Activated naive CD8-positive, alpha-beta T cell treated with anti-CD3 and anti-CD28 coated beads, Interleukin-2, amount 50 U/mL, for 24 hours (primary cell): ENCODE measurements at regions not wholly inside any gene's neighbourhood (a gene's known extent, or its start where the extent isn't known, plus 50 kb on each side); places are given as distances from the start of the nearest gene placed in this dataset.
"Not testable (repeated sequence)": the region's sequence is repeated elsewhere in the genome, so short reads cannot be mapped to it uniquely, and the experiment has no call there.

Source experiments
- ATAC-seq: fragments of 150-1000 bp; cut with Tn5 transposase; one replicate; pipeline ENCODE4 v1.10.0; 2021
- DNase-seq: peaks from one replicate; pipeline ENCODE4 v3.0.0; 2021
- H3K27ac Mint-ChIP-seq: one replicate; pipeline ENCODE4 v1.8.0; 2021; ENCODE audit warnings: mild to moderate bottlenecking, mixed read lengths
- H3K27me3 Mint-ChIP-seq: one replicate; pipeline ENCODE4 v1.8.0; 2021; ENCODE audit warnings: mixed read lengths
- H3K36me3 Mint-ChIP-seq: one replicate; pipeline ENCODE4 v1.8.0; 2021; ENCODE audit warnings: low read depth, mixed read lengths
- H3K4me1 Mint-ChIP-seq: one replicate; pipeline ENCODE4 v1.8.0; 2021; ENCODE audit warnings: mixed read lengths
- H3K4me3 Mint-ChIP-seq: one replicate; pipeline ENCODE4 v1.8.0; 2021; ENCODE audit warnings: mild to moderate bottlenecking, moderate library complexity, mixed read lengths
- H3K9me3 Mint-ChIP-seq: one replicate; pipeline ENCODE4 v1.8.0; 2021; ENCODE audit warnings: mixed read lengths

DNA sequence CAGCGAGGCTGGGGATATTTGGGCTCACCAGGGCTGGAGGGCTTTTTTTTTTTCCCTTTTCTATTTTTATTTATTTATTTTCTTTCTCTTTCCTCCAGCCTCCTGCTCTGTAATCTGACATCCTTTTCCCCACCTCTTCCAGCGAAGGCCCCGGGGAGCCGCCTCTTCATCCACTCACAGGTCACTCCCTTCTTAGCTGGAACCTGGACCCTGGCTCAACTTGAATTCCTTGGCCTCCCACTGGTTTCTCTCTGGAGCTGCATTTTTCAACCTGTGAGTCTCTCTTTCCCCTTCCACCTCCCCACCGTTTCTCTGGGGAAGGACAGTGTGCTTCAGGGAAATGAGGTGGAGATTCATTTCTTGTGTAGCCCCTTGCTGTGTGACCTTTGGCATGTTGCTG lies 82.0 kb downstream of the MRM1 start:
- Mint-ChIP-seq H3K4me1 (no peaks in the 10 kb centered on the region), H3K27ac (no peak overlapping the region), H3K4me3 (no peak overlapping the region), H3K9me3 (no peaks in the 10 kb centered on the region), H3K36me3 (no peaks in the 10 kb centered on the region), H3K27me3 (no peaks in the 10 kb centered on the region)
- no peak for DNase-seq
- ATAC-seq = no peak

DNA sequence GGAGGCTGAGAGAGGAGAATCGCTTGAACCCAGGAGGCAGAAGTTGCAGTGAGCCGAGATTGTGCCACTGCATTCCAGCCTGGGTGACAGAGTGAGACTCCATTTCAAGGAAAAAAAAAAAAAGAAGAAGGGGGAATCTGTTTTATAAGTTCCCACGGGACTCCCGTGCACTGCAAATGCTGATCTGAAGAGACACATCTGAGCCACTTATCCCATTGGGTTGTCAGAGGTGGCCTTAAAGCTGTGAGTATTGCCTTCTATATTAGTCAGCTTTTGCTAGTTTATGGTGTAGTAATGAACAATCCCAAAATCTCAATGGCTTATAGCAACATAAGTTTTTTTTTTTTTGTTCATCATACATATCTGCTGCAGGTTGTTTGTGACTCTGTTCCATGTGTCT lies 82.8 kb downstream of the MRM1 start:
- H3K9me3 Mint-ChIP-seq = no peaks in the 10 kb centered on the region
- H3K27ac Mint-ChIP-seq = no peak overlapping the region
- no peaks in the 10 kb centered on the region for H3K27me3 Mint-ChIP-seq
- no peaks in the 10 kb centered on the region for H3K4me1 Mint-ChIP-seq
- no peaks in the 10 kb centered on the region for H3K36me3 Mint-ChIP-seq
- no peak for DNase-seq
- no peak overlapping the region for H3K4me3 Mint-ChIP-seq
- ATAC-seq = no peak

DNA sequence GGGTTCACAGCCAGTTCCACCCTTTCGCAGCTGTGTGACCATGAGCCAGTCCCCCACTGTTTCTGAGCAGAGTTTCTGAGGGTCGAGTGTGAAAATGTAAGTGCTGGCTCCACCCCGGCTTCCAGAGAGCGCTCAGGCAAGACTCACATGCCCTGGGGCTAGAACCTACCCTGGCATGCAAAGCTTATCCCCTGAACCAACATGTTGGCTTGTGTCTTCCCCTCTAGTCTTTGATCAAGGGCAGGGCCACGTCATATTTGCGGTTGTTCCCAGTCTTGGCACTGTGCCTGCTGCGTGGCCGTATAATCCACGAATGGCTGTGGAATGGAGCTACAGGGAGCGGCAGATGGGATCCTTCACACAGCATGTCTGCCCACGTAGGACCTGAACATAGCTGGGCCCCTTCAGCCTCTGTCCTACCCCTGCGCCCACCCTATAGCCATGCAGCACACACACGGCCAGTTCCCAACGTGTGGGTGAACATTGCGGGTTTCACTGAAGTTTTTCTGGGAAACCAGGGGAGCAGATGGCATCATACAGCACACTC lies 84.8 kb downstream of the MRM1 start:
- no peaks in the 10 kb centered on the region for H3K9me3 Mint-ChIP-seq
- H3K4me3 Mint-ChIP-seq = no peak overlapping the region
- H3K27me3 Mint-ChIP-seq = no peaks in the 10 kb centered on the region
- no peaks in the 10 kb centered on the region for H3K4me1 Mint-ChIP-seq
- ATAC-seq (no peak), DNase-seq (no peak)
- no peak overlapping the region for H3K27ac Mint-ChIP-seq
- no peaks in the 10 kb centered on the region for H3K36me3 Mint-ChIP-seq

DNA sequence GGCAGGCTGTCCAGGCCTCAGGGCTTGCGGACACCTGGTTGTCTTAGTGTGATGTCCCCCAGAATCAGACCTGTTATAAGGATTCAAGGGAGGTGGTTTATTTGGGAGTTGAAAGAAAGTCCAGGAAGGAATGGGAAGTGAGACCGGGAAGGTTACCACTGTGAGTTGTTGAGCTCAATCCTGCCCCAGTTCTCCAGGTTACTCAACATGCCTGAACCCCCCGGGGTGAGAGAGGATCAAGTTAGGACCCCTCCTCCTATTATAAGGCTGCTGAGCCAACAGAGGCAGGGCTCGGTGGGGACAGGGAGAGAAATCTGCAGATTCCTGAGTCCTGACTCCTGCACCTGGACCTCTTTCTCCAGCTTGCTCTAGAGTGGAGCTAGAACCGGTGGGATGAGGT lies 86.4 kb downstream of the MRM1 start:
- Mint-ChIP-seq H3K9me3 (no peaks in the 10 kb centered on the region), H3K36me3 (no peaks in the 10 kb centered on the region), H3K4me3 (no peak overlapping the region), H3K27me3 (no peaks in the 10 kb centered on the region), H3K27ac (no peak overlapping the region), H3K4me1 (no peaks in the 10 kb centered on the region)
- DNase-seq (no peak), ATAC-seq (no peak)

DNA sequence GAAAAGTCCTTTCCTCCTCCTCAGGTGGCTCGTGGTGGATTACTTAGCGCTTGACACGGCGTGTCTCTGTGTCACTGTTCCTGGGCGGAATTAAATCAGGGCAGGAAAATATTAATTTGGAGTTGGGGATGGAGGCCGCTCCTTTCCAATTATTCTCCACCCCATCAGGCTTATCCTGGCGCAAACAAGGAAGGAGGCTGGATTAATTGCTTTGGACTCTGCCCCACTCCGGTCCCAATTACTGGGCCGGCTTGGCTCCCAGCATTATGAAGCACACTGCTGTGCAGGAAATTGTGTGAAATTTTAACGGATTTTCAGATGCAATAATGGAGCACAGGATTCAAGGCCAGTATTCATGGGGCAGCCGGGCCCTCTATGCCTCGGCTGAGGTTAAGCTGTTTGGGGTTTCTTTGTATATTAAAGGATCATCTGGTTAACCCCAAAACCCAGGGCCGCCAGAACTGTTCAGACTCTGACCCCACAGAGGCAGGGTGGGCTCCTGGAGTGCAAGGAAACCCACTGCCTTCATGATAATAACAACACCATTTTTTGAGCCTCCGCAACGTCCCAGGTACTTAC lies 87.8 kb downstream of the MRM1 start:
- H3K9me3 Mint-ChIP-seq = no peaks in the 10 kb centered on the region
- no peaks in the 10 kb centered on the region for H3K27me3 Mint-ChIP-seq
- H3K27ac Mint-ChIP-seq = no peak overlapping the region
- no peak for ATAC-seq
- no peaks in the 10 kb centered on the region for H3K4me1 Mint-ChIP-seq
- no peak overlapping the region for H3K4me3 Mint-ChIP-seq
- H3K36me3 Mint-ChIP-seq = no peaks in the 10 kb centered on the region
- no peak for DNase-seq

DNA sequence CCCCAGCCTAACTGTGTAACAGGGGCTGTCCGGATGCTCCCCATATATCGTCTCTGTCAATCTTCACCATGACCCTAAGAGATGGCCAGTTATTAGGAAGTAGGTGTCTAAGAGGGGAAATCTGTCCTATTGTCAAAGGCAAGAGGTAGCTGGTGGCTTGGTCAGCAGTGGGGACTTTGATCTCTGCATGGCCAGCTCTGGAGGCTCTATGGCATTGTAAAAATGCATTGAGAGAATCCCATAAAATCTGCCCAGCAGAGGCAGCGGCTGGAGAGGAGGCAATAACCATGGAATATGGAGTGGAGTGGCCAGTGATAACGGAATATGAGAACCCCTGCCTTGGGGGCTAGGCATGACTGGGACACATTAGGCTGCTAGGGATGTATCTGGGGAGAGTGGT lies 88.8 kb downstream of the MRM1 start:
- H3K36me3 Mint-ChIP-seq = no peaks in the 10 kb centered on the region

DNA sequence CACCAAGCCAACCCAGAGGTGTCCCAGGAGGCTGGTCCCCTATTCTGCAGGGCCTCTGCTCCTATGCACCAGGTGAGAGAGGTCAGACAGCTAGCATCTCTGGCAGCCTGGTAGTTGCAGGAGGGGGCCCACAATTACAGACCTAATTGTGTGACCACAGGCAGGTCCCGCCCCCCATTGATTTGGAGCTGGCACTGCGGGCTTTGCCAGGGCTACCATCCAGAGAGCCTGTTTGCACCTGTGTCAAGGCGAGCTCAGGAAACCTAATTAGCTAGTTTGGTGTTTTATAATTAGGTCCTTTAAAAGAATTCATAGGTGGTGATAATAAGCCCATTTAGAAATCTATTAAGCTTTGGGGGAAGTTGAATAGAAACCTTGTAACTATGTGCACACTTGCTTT lies 90.2 kb downstream of the MRM1 start:
- no peak for ATAC-seq
- Mint-ChIP-seq H3K9me3 (no peaks in the 10 kb centered on the region), H3K36me3 (no peaks in the 10 kb centered on the region), H3K27me3 (peaks cover 3% of the 10 kb centered on the region), H3K27ac (no peak overlapping the region), H3K4me1 (no peaks in the 10 kb centered on the region), H3K4me3 (no peak overlapping the region)
- DNase-seq = no peak

More for the DNA sequence above, 88.8 kb downstream of the MRM1 start:
- Mint-ChIP-seq H3K27ac (no peak overlapping the region), H3K27me3 (peaks cover 3% of the 10 kb centered on the region), H3K9me3 (no peaks in the 10 kb centered on the region), H3K4me3 (no peak overlapping the region), H3K4me1 (no peaks in the 10 kb centered on the region)
- DNase-seq (no peak), ATAC-seq (no peak)

DNA sequence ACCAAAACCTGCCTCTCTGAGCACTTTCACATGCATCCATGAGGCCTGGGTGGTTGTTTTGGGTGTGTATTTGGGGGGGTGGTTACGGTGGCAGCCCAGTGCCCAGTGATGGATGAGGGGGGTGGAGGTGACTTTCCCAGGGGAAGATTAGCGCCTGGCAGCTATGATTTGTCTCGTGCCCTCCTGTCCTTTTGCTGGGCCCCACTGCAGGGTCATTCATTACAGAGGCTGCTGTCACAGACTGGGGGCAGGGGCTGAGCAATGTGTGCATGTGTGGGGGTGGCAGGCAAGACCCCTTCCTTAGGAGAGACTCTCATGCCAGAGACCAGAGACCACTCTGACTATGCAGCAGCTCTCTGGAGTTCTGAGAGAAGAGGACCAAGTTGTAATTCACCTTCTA lies 93.7 kb downstream of the MRM1 start:
- DNase-seq = no peak
- no peak for ATAC-seq
- Mint-ChIP-seq H3K4me3 (no peak overlapping the region), H3K9me3 (no peaks in the 10 kb centered on the region), H3K27me3 (peaks cover 15% of the 10 kb centered on the region), H3K36me3 (no peaks in the 10 kb centered on the region), H3K4me1 (no peaks in the 10 kb centered on the region), H3K27ac (no peak overlapping the region)

DNA sequence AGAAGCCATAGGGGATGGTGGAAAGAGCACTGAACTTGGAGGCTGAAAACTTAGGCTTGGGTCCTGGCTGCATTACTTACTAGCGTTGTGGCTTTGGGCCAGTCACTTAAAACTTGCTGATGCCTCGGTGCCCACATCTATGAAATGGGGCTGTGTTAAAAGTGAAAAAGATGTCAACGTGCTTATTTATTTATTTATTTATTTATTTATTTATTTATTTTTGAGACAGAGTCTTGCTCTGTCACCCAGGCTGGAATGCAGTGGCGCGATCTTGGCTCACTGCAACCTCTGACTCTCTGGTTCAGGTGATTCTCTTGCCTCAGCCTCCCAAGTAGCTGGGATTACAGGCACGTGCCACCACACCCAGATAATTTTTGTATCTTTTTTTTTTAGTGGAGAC lies 94.3 kb downstream of the MRM1 start:
- H3K9me3 Mint-ChIP-seq, ATAC-seq, H3K27ac Mint-ChIP-seq, H3K36me3 Mint-ChIP-seq, H3K4me1 Mint-ChIP-seq, DNase-seq, H3K4me3 Mint-ChIP-seq: not testable (repeated sequence)
- H3K27me3 Mint-ChIP-seq = peaks cover 16% of the 10 kb centered on the region

DNA sequence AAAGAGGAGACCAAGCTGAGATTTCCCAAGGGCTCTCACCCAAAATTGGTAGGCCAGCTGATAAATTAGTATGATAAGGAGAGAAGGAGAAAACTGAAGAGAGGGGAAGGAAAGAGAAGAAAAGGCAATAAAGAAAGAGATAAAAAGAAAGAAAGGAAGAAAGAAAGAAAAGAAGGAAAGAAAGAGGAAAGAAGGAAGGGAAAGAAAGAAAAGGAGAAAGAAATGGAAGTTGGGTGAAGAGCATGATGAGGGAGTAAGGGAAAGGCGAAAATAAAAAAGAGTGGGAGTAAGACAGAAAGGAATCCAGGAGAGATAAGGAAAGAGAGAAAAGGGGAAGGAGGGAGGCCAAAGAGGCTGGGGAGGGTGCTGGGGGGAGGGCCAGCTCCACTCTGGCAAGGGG lies 95.4 kb downstream of the MRM1 start:
- no peak overlapping the region for H3K4me3 Mint-ChIP-seq
- H3K27me3 Mint-ChIP-seq = peaks cover 23% of the 10 kb centered on the region
- H3K27ac Mint-ChIP-seq = no peak overlapping the region
- H3K36me3 Mint-ChIP-seq = no peaks in the 10 kb centered on the region
- DNase-seq (no peak), ATAC-seq (no peak)
- no peaks in the 10 kb centered on the region for H3K4me1 Mint-ChIP-seq
- no peaks in the 10 kb centered on the region for H3K9me3 Mint-ChIP-seq

DNA sequence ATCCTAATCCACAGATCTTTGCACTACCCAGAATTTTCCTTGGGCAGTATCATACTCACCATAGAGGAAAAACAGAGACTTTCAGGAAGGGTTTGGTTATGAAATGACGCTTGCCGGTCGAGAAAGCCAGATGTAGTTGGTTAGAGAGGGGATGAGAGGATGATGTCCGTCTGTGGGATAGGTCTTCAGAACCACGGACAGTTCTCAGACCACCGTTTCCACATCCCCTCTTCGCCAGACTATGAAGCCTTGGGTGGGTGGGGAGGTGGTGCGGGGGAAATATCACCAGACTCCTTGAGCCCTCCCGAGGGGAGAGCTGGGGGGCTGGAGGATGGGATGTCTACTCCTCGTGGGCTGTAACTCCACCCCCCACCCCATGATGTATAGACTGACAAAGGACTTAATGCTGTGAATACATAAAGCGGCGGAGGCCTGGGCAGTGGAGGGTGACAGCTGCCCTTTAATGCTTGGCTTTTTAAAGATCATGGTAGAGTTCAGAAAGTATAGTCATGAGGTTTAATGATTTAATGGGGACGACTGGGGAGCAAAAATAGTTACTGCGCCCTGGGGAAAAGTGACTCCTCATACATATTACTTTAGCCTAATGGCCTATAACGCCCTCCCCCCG lies 96.6 kb downstream of the MRM1 start:
- Mint-ChIP-seq H3K27me3 (peaks cover 34% of the 10 kb centered on the region), H3K4me3 (no peak overlapping the region), H3K27ac (no peak overlapping the region)

DNA sequence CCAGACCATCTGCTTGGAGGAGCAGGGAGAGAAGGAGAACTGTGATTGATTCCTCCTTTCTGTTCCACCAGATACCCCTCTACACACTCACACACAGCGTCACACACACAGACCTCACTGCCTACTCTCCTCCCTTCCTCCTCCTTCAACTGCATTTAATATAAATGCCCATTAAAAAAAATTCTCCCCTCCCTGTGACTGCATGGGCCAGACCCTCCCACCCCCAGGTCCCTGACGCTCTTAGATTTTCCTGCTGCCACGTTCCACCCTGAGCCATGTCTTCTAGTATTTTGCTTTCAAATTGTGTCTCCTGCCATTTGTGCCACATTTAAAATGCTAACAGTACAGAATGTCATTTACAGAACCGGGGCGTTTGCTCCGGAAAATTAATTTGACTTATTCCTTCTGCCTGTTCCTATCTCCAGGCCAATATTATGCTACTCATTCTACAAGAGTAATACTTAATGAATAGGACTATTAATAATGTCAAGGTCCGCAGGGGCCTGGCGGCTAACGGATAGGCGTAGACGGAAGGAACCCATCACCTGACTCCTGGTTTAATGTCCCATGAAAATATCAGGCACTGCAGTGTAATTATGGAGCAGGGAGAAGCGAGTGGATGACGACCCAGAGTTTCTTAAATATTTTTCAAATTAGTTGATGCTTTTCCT lies 100.2 kb downstream of the MRM1 start:
- Mint-ChIP-seq H3K27ac (no peak overlapping the region), H3K4me3 (no peak overlapping the region), H3K36me3 (no peaks in the 10 kb centered on the region), H3K9me3 (no peaks in the 10 kb centered on the region), H3K27me3 (peaks cover 49% of the 10 kb centered on the region), H3K4me1 (no peaks in the 10 kb centered on the region)
- ATAC-seq (no peak), DNase-seq (no peak)

More for the DNA sequence above, 96.6 kb downstream of the MRM1 start:
- H3K36me3 Mint-ChIP-seq = no peaks in the 10 kb centered on the region
- ATAC-seq (no peak), DNase-seq (no peak)
- no peaks in the 10 kb centered on the region for H3K4me1 Mint-ChIP-seq
- H3K9me3 Mint-ChIP-seq = no peaks in the 10 kb centered on the region

DNA sequence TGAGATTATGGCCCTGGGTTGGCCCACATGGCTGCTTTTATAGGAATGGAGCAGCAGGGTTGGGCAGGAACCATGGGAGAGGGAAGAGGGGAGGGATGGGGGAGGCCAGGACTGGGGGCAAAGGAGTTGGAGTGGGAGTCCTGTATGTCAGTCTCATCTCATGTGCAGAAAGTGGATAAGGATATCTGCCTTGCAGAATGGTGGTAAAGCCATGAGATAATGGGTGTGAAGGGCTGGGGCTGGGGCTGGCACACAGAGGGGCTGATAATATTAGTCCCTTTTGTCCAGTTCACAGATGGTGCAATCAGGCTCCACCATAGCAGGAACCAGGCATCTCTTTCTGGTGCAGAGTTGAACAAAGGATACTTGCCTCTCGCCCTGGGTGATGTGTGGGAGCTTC lies 101.3 kb downstream of the MRM1 start:
- Mint-ChIP-seq H3K36me3 (no peaks in the 10 kb centered on the region), H3K4me3 (no peak overlapping the region), H3K27ac (no peak overlapping the region), H3K9me3 (no peaks in the 10 kb centered on the region), H3K4me1 (no peaks in the 10 kb centered on the region), H3K27me3 (peaks cover 43% of the 10 kb centered on the region)
- no peak for DNase-seq
- no peak for ATAC-seq

DNA sequence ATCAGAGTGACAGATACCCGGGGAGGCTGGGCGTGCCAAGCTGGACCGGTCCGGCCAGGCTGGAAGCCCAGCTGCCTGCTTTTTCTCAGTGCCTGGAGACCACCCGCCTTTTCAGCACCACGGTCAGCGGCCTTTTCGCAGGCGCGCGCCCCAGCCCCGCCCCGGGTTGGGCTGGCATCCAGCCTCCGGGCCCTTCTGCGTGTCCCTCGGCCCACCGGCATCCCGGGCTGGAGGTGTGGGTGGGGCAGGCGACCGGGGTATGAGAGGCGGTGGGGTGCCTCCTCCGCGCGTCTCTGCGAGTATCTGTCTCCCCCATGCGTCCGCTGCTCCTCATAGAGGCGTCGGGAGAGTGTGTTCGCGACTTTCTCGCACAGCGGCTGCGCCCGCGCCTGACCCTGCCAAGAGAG lies 102.5 kb downstream of the MRM1 start:
- ATAC-seq (peak; percentile 44), DNase-seq (peak; percentile 67)
- Mint-ChIP-seq H3K27me3 (peaks cover 39% of the 10 kb centered on the region), H3K4me3 (no peak overlapping the region), H3K4me1 (no peaks in the 10 kb centered on the region), H3K9me3 (no peaks in the 10 kb centered on the region), H3K36me3 (no peaks in the 10 kb centered on the region), H3K27ac (no peak overlapping the region)

DNA sequence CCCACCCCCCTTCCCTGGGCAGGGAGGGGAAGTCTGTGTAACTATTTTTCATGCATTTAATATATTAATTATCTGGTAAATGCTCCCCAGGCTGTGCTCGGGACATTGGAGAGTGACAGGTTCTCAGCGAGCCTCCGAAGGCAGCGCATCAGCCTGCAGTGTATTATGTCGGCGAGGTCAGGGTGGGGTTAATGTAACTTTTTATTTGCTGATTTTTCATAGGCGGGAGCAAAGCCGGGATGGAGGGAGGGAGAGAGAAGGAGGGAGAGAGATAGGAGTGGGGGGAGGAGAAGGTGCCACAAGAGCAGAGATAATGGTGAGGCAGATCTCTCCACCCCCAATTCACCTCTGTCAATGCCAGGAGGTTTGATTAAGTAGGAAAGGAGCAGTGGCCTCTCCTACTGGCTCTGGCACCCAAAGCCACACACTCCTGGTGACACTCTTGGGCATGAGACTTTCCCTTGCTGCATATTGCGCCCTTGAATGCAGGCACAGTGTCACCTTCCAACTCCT lies 104.0 kb downstream of the MRM1 start:
- DNase-seq (no peak), ATAC-seq (no peak)
- Mint-ChIP-seq H3K9me3 (no peaks in the 10 kb centered on the region), H3K36me3 (no peaks in the 10 kb centered on the region), H3K27ac (no peak overlapping the region), H3K4me3 (no peak overlapping the region), H3K4me1 (no peaks in the 10 kb centered on the region), H3K27me3 (peaks cover 36% of the 10 kb centered on the region)
